Suppressor macrophage treated with lipopolysaccharide for 4 hours (primary cell): ENCODE measurements at regions not wholly inside any gene's neighbourhood (a gene's known extent, or its start where the extent isn't known, plus 50 kb on each side); places are given as distances from the start of the nearest gene placed in this dataset.

Source experiments
- DNase-seq: peaks from one replicate; pipeline ENCODE4 v3.0.0-alpha.2; 2020

GRCh38 chr7:32336726-32337125, 153.5 kb downstream of the LSM5 start:
- DNase-seq: no peak

GRCh38 chr7:32335107-32335506, 155.1 kb downstream of the LSM5 start:
- DNase-seq: no peak

GRCh38 chr7:32330602-32331001, 159.6 kb downstream of the LSM5 start:
- DNase-seq: no peak

- DNase-seq: no peak
Measured at GRCh38 chr7:32326078-32326477, 164.1 kb downstream of the LSM5 start.

GRCh38 chr7:32323712-32324111, 166.5 kb downstream of the LSM5 start:
- DNase-seq: no peak

GRCh38 chr7:32319012-32319382, 171.2 kb downstream of the LSM5 start:
- DNase-seq: no peak

GRCh38 chr7:32318300-32319011, 171.7 kb downstream of the LSM5 start:
- no peak for DNase-seq

- no peak for DNase-seq
Measured at GRCh38 chr7:32316839-32317238, 173.3 kb downstream of the LSM5 start.

- DNase-seq: no peak
Measured at GRCh38 chr7:32314761-32315160, 175.4 kb downstream of the LSM5 start.

- DNase-seq: no peak
Measured at GRCh38 chr7:32301427-32301826, 188.8 kb downstream of the LSM5 start.

- no peak for DNase-seq
Measured at GRCh38 chr7:32299133-32299702, 191.0 kb downstream of the LSM5 start.

GRCh38 chr7:32298408-32299132, 191.6 kb downstream of the LSM5 start:
- no peak for DNase-seq

- DNase-seq: no peak
Measured at GRCh38 chr7:32293833-32294232, 196.3 kb downstream of the LSM5 start.

GRCh38 chr7:32289651-32290414, 200.3 kb downstream of the LSM5 start:
- no peak for DNase-seq

- no peak for DNase-seq
Measured at GRCh38 chr7:32285698-32286097, 204.5 kb downstream of the LSM5 start.

GRCh38 chr7:32283546-32283945, 206.6 kb downstream of the LSM5 start:
- DNase-seq: no peak

GRCh38 chr7:32279500-32279899, 209.3 kb upstream of the PDE1C start:
- no peak for DNase-seq

GRCh38 chr7:32275216-32276009, 205.2 kb upstream of the PDE1C start:
- DNase-seq: no peak

- no peak for DNase-seq
Measured at GRCh38 chr7:32273297-32273696, 203.1 kb upstream of the PDE1C start.

GRCh38 chr7:32266932-32267475, 196.8 kb upstream of the PDE1C start:
- DNase-seq: no peak

GRCh38 chr7:32264702-32265284, 194.6 kb upstream of the PDE1C start:
- DNase-seq: no peak

- no peak for DNase-seq
Measured at GRCh38 chr7:32263611-32264010, 193.4 kb upstream of the PDE1C start.
